ENCODE measurements at regions not wholly inside any gene's neighbourhood (a gene's known extent, or its start where the extent isn't known, plus 50 kb on each side); places are given as distances from the start of the nearest gene placed in this dataset.

DNA sequence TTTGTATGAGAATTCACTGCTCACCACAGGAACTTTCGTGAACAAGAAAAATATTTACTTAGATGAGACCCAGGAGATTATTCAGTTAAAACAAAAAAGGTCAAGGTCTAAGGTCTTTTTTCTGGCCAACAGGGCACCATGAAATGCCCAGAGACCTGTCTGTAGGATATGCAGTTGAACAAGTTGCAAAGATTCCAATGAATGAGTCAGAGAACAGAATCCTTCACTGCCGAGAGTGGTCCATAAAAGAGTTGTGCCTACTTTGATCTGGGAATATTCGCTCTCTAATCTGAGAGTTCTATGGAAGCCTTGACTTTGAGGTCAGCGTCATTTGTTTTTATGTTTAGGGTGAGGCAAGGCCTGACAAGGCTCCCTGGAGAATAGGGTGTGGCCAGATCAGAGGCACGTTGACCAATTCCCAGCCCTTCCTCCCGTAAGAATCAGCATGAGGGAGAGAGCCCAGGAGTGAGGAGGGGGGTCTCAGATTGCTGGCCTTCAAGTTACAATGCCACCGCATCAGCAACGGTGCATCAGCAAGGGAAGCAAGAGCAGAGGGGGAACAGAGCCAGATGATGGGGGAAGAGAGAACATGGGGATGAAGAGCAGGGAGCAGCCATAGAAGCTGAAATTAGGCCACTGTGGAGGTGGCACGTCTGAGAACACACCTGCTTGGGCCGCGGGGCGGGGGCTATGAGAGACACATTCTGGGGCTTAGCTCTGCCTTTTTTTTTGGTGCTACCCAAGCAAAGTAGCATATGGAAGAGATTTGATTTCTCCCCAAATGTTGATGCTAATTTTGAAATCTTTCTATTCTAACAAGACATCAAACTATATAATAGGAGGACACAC lies 206.4 kb upstream of the RAB4A start:
- Mint-ChIP-seq H3K27me3 (ENCODE audit: low read depth in 3 of 3) (peaks cover 0 to 2% (median 0%) of the 10 kb centered on the region in 3 donors), H3K9me3 (peaks cover 0 to 3% (median 0%) of the 10 kb centered on the region in 7 donors), H3K27ac (peak overlapping the region; percentile 2 to 91 (median 57)), H3K36me3 (peaks cover 0 to 5% of the 10 kb centered on the region in 2 donors), H3K4me3 (peak overlapping the region in 1 of 2 donors; percentile 61), H3K4me1 (peaks cover 88% of the 10 kb centered on the region)
- Histone ChIP-seq H3K27ac (ENCODE audit: low read depth in 1 of 2, low read length in 2 of 2) (peak overlapping the region in 1 of 2 donors; percentile 51), H4K20me1 (ENCODE audit: insufficient read depth, low read length) (no peaks in the 10 kb centered on the region), H3K4me2 (replicated peaks; ENCODE audit: extremely low read depth, low read length, poor library complexity, severe bottlenecking) (peak overlapping the region; percentile 12), H3K36me3 (replicated peaks in 1 of 2; ENCODE audit: control insufficient read depth in 1 of 2, insufficient read depth in 2 of 2, low read length in 2 of 2) (no peaks in the 10 kb centered on the region), H3K79me2 (ENCODE audit: insufficient read depth, low read length) (no peaks in the 10 kb centered on the region), H2AFZ (ENCODE audit: insufficient read depth, low read depth, low read length, poor library complexity, severe bottlenecking) (peak overlapping the region; percentile 38), H3K4me3 (replicated peaks in 1 of 3; ENCODE audit: low read depth in 2 of 3, low read length in 3 of 3) (peak overlapping the region in 1 of 3 experiments; percentile 24), H3K9ac (ENCODE audit: insufficient read depth, low read length, poor library complexity, severe bottlenecking) (no peak overlapping the region), H3K9me3 (replicated peaks in 1 of 2; ENCODE audit: control insufficient read depth in 1 of 2, insufficient read depth in 1 of 2, low read length in 2 of 2) (no peaks in the 10 kb centered on the region), H3K4me1 (ENCODE audit: control insufficient read depth in 1 of 2, insufficient read depth in 2 of 2, low read length in 2 of 2) (peaks cover 55 to 87% of the 10 kb centered on the region in 2 donors), H3K27me3 (ENCODE audit: control insufficient read depth in 2 of 2, insufficient read depth in 2 of 2, low read length in 2 of 2) (no peaks in the 10 kb centered on the region)
- intact Hi-C loops (cut with micrococcal nuclease), result loop anchor here (5.0 kb wide), 3 partner anchors 37 to 77 kb away; no protein-coding TSS in a partner anchor
- DNase-seq, result peak in 1 of 3 donors; percentile 19
- WGBS (ENCODE audit: insufficient coverage), result 63% methylated on average over 7 of the region's 12 CpGs
- TF ChIP-seq, protein P1, sequence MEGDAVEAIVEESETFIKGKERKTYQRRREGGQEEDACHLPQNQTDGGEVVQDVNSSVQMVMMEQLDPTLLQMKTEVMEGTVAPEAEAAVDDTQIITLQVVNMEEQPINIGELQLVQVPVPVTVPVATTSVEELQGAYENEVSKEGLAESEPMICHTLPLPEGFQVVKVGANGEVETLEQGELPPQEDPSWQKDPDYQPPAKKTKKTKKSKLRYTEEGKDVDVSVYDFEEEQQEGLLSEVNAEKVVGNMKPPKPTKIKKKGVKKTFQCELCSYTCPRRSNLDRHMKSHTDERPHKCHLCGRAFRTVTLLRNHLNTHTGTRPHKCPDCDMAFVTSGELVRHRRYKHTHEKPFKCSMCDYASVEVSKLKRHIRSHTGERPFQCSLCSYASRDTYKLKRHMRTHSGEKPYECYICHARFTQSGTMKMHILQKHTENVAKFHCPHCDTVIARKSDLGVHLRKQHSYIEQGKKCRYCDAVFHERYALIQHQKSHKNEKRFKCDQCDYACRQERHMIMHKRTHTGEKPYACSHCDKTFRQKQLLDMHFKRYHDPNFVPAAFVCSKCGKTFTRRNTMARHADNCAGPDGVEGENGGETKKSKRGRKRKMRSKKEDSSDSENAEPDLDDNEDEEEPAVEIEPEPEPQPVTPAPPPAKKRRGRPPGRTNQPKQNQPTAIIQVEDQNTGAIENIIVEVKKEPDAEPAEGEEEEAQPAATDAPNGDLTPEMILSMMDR (IDR thresholded peaks at IDR 0.05), result no peak

DNA sequence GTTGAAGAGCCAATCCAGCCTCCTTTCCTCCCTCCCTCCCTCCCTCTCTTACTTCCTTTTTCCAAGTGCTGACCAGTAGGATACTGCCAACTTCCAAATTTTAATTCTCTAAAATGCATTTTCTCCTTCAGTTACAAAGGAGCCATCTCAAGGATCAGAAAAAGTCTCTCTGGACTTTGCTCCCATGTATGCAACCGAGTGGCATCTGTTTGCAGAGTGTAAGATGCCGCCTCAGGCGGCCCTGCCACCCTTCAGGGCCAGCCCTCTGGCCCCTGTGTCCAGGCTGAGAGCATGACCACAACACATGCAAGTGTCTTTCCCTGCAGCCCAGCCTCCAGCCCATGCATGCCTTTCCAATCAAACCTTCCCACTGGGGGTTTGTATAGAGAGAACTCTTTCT lies 205.3 kb upstream of the RAB4A start:
- no peaks in the 10 kb centered on the region for H3K36me3 ChIP-seq (replicated peaks in 1 of 2; ENCODE audit: control insufficient read depth in 1 of 2, insufficient read depth in 2 of 2, low read length in 2 of 2)
- no peaks in the 10 kb centered on the region for H3K79me2 ChIP-seq (ENCODE audit: insufficient read depth, low read length)
- no peak for DNase-seq
- intact Hi-C loops (cut with micrococcal nuclease), result loop anchor here (5.0 kb wide), 3 partner anchors 38 to 78 kb away; no protein-coding TSS in a partner anchor
- H3K27ac ChIP-seq (ENCODE audit: low read depth in 1 of 2, low read length in 2 of 2), result peak overlapping the region in 1 of 2 donors; percentile 82
- 92% methylated on average over 3 of the region's 3 CpGs for WGBS (ENCODE audit: insufficient coverage)
- Mint-ChIP-seq H3K36me3 (peaks cover 0 to 2% of the 10 kb centered on the region in 2 donors), H3K27ac (peak overlapping the region in 5 of 7 donors; percentile 16 to 91 (median 24)), H3K4me3 (no peak overlapping the region), H3K9me3 (peaks cover 0 to 3% (median 0%) of the 10 kb centered on the region in 7 donors), H3K4me1 (peaks cover 89% of the 10 kb centered on the region), H3K27me3 (ENCODE audit: low read depth in 3 of 3) (no peaks in the 10 kb centered on the region)
- H3K4me3 ChIP-seq (replicated peaks in 1 of 3; ENCODE audit: low read depth in 2 of 3, low read length in 3 of 3), result no peak overlapping the region
- no peaks in the 10 kb centered on the region for H3K27me3 ChIP-seq (ENCODE audit: control insufficient read depth in 2 of 2, insufficient read depth in 2 of 2, low read length in 2 of 2)
- TF ChIP-seq, protein P1 (IDR thresholded peaks at IDR 0.05), result no peak
- H4K20me1 ChIP-seq (ENCODE audit: insufficient read depth, low read length), result no peaks in the 10 kb centered on the region
- H3K4me1 ChIP-seq (ENCODE audit: control insufficient read depth in 1 of 2, insufficient read depth in 2 of 2, low read length in 2 of 2), result peaks cover 62 to 89% of the 10 kb centered on the region in 2 donors
- H3K9ac ChIP-seq (ENCODE audit: insufficient read depth, low read length, poor library complexity, severe bottlenecking), result no peak overlapping the region
- no peaks in the 10 kb centered on the region for H3K9me3 ChIP-seq (replicated peaks in 1 of 2; ENCODE audit: control insufficient read depth in 1 of 2, insufficient read depth in 1 of 2, low read length in 2 of 2)
- H2AFZ ChIP-seq (ENCODE audit: insufficient read depth, low read depth, low read length, poor library complexity, severe bottlenecking), result no peak overlapping the region
- no peak overlapping the region for H3K4me2 ChIP-seq (replicated peaks; ENCODE audit: extremely low read depth, low read length, poor library complexity, severe bottlenecking)

All from CD14-positive monocyte (primary cell).